ENCODE measurements at regions not wholly inside any gene's neighbourhood (a gene's known extent, or its start where the extent isn't known, plus 50 kb on each side); places are given as distances from the start of the nearest gene placed in this dataset.

GRCh38 chr4:81839347-81840042 lies 367.8 kb upstream of the RASGEF1B start:
- Histone ChIP-seq H3K4me3 (ENCODE audit: low read depth, low read length, poor library complexity, severe bottlenecking) (no peak overlapping the region), H2AFZ (ENCODE audit: low read length) (no peak overlapping the region), H3K27me3 (ENCODE audit: insufficient read depth, low read length) (no peaks in the 10 kb centered on the region), H3K27ac (ENCODE audit: low read depth, low read length, poor library complexity, severe bottlenecking) (no peak overlapping the region), H3K36me3 (ENCODE audit: insufficient read depth, low read length) (no peaks in the 10 kb centered on the region), H3K9me3 (ENCODE audit: low read length) (no peaks in the 10 kb centered on the region), H3K79me2 (ENCODE audit: insufficient read depth, low read length) (no peaks in the 10 kb centered on the region), H3K9ac (ENCODE audit: low read length) (no peak overlapping the region), H3F3A (ENCODE audit: insufficient read depth, low read length) (no peaks in the 10 kb centered on the region), H3K9me2 (ENCODE audit: low read depth, low read length) (no peaks in the 10 kb centered on the region), H3K4me2 (ENCODE audit: low read length) (no peak overlapping the region), H3K4me1 (ENCODE audit: insufficient read depth, low read length, severe bottlenecking) (no peaks in the 10 kb centered on the region), H4K20me1 (ENCODE audit: insufficient read depth, low read length) (no peaks in the 10 kb centered on the region)
- no peak for TF ChIP-seq CTCF (IDR thresholded peaks at IDR 0.05; ENCODE audit: low read length)
- no peak for TF ChIP-seq EZH2 (IDR thresholded peaks at IDR 0.05; ENCODE audit: borderline replicate concordance, low read length)

- no peaks in the 10 kb centered on the region for H3K9me3 ChIP-seq (ENCODE audit: low read length)
- H2AFZ ChIP-seq (ENCODE audit: low read length): no peak overlapping the region
- no peaks in the 10 kb centered on the region for H3K4me1 ChIP-seq (ENCODE audit: insufficient read depth, low read length, severe bottlenecking)
- H3K27me3 ChIP-seq (ENCODE audit: insufficient read depth, low read length): no peaks in the 10 kb centered on the region
- H3F3A ChIP-seq (ENCODE audit: insufficient read depth, low read length): no peaks in the 10 kb centered on the region
- H3K4me3 ChIP-seq (ENCODE audit: low read depth, low read length, poor library complexity, severe bottlenecking): no peak overlapping the region
- no peak overlapping the region for H3K4me2 ChIP-seq (ENCODE audit: low read length)
- H3K9ac ChIP-seq (ENCODE audit: low read length): no peak overlapping the region
- no peaks in the 10 kb centered on the region for H3K36me3 ChIP-seq (ENCODE audit: insufficient read depth, low read length)
- no peaks in the 10 kb centered on the region for H3K9me2 ChIP-seq (ENCODE audit: low read depth, low read length)
- no peak for TF ChIP-seq EZH2 (IDR thresholded peaks at IDR 0.05; ENCODE audit: borderline replicate concordance, low read length)
- TF ChIP-seq CTCF (IDR thresholded peaks at IDR 0.05; ENCODE audit: low read length): no peak
- H3K79me2 ChIP-seq (ENCODE audit: insufficient read depth, low read length): no peaks in the 10 kb centered on the region
- H4K20me1 ChIP-seq (ENCODE audit: insufficient read depth, low read length): no peaks in the 10 kb centered on the region
- H3K27ac ChIP-seq (ENCODE audit: low read depth, low read length, poor library complexity, severe bottlenecking): no peak overlapping the region
Observed at GRCh38 chr4:81838586-81838985, 366.9 kb upstream of the RASGEF1B start.

- H3K36me3 ChIP-seq (ENCODE audit: insufficient read depth, low read length): no peaks in the 10 kb centered on the region
- no peaks in the 10 kb centered on the region for H3K4me1 ChIP-seq (ENCODE audit: insufficient read depth, low read length, severe bottlenecking)
- H3K9me3 ChIP-seq (ENCODE audit: low read length): no peaks in the 10 kb centered on the region
- no peaks in the 10 kb centered on the region for H3K27me3 ChIP-seq (ENCODE audit: insufficient read depth, low read length)
- no peak for TF ChIP-seq EZH2 (IDR thresholded peaks at IDR 0.05; ENCODE audit: borderline replicate concordance, low read length)
- no peak for TF ChIP-seq CTCF (IDR thresholded peaks at IDR 0.05; ENCODE audit: low read length)
- no peak overlapping the region for H3K27ac ChIP-seq (ENCODE audit: low read depth, low read length, poor library complexity, severe bottlenecking)
- no peaks in the 10 kb centered on the region for H3K79me2 ChIP-seq (ENCODE audit: insufficient read depth, low read length)
- H3K4me2 ChIP-seq (ENCODE audit: low read length): no peak overlapping the region
- no peaks in the 10 kb centered on the region for H3F3A ChIP-seq (ENCODE audit: insufficient read depth, low read length)
- H3K9ac ChIP-seq (ENCODE audit: low read length): no peak overlapping the region
- H3K9me2 ChIP-seq (ENCODE audit: low read depth, low read length): no peaks in the 10 kb centered on the region
- H3K4me3 ChIP-seq (ENCODE audit: low read depth, low read length, poor library complexity, severe bottlenecking): no peak overlapping the region
- no peaks in the 10 kb centered on the region for H4K20me1 ChIP-seq (ENCODE audit: insufficient read depth, low read length)
- no peak overlapping the region for H2AFZ ChIP-seq (ENCODE audit: low read length)
Observed at GRCh38 chr4:81836716-81837115, 365.0 kb upstream of the RASGEF1B start.

Measured in OCI-LY1 (cell line).